SH-SY5Y (cell line): ENCODE measurements at regions not wholly inside any gene's neighbourhood (a gene's known extent, or its start where the extent isn't known, plus 50 kb on each side); places are given as distances from the start of the nearest gene placed in this dataset.

ENCODE experiments used
- GATA2 ChIP-seq: IDR thresholded peaks from 2 replicates; pipeline ENCODE4 v1.6.1; 2011; ENCODE audit warnings: mild to moderate bottlenecking, low read depth, low read length
- GATA3 ChIP-seq: IDR thresholded peaks from 2 replicates; pipeline ENCODE4 v1.6.1; 2011; ENCODE audit warnings: low read depth, mild to moderate bottlenecking, low read length, moderate library complexity

DNA sequence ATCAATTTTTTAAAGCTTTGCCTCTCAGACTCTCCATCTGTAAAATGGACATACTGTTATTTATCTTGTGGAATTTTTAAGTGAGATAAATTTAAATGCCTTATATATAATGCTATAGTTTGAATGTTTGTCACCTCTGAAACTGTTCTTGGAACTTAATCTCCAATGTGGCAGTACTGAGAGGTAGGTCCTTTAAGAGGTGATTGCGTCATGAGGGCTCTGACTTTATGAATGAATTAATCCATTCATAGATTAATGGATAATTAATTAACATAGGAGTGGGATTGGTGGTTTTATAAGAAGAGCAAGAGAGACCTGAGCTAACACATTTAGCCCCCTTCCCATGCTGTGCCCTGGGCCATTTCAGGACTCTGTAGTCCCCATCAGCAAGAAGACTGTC is 326.3 kb upstream of the TSHZ2 start:
- no peak for TF ChIP-seq GATA3
- TF ChIP-seq GATA2 = no peak
